ENCODE measurements at regions not wholly inside any gene's neighbourhood (a gene's known extent, or its start where the extent isn't known, plus 50 kb on each side); places are given as distances from the start of the nearest gene placed in this dataset.

DNA sequence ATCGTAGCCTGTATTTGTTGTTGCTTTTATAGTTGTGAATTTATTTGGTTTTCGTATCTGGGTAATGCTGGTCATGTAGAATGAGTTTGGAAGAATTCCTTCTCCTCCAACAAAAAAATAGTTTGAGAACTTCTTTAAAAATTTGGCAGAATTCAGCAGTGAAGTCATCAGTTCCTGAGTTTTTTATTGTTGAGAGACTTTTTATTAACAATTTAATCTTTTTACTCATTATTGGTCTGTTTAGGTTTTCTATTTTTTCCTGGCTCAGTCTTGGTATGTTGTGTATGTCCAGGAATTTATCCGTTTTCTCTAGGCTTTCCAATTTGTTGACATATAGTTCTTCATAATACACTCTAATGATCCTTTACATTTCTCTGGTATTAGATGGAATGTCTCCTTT, 1613.3 kb upstream of the PIK3C3 start (continued):
- TF ChIP-seq, protein P1, sequence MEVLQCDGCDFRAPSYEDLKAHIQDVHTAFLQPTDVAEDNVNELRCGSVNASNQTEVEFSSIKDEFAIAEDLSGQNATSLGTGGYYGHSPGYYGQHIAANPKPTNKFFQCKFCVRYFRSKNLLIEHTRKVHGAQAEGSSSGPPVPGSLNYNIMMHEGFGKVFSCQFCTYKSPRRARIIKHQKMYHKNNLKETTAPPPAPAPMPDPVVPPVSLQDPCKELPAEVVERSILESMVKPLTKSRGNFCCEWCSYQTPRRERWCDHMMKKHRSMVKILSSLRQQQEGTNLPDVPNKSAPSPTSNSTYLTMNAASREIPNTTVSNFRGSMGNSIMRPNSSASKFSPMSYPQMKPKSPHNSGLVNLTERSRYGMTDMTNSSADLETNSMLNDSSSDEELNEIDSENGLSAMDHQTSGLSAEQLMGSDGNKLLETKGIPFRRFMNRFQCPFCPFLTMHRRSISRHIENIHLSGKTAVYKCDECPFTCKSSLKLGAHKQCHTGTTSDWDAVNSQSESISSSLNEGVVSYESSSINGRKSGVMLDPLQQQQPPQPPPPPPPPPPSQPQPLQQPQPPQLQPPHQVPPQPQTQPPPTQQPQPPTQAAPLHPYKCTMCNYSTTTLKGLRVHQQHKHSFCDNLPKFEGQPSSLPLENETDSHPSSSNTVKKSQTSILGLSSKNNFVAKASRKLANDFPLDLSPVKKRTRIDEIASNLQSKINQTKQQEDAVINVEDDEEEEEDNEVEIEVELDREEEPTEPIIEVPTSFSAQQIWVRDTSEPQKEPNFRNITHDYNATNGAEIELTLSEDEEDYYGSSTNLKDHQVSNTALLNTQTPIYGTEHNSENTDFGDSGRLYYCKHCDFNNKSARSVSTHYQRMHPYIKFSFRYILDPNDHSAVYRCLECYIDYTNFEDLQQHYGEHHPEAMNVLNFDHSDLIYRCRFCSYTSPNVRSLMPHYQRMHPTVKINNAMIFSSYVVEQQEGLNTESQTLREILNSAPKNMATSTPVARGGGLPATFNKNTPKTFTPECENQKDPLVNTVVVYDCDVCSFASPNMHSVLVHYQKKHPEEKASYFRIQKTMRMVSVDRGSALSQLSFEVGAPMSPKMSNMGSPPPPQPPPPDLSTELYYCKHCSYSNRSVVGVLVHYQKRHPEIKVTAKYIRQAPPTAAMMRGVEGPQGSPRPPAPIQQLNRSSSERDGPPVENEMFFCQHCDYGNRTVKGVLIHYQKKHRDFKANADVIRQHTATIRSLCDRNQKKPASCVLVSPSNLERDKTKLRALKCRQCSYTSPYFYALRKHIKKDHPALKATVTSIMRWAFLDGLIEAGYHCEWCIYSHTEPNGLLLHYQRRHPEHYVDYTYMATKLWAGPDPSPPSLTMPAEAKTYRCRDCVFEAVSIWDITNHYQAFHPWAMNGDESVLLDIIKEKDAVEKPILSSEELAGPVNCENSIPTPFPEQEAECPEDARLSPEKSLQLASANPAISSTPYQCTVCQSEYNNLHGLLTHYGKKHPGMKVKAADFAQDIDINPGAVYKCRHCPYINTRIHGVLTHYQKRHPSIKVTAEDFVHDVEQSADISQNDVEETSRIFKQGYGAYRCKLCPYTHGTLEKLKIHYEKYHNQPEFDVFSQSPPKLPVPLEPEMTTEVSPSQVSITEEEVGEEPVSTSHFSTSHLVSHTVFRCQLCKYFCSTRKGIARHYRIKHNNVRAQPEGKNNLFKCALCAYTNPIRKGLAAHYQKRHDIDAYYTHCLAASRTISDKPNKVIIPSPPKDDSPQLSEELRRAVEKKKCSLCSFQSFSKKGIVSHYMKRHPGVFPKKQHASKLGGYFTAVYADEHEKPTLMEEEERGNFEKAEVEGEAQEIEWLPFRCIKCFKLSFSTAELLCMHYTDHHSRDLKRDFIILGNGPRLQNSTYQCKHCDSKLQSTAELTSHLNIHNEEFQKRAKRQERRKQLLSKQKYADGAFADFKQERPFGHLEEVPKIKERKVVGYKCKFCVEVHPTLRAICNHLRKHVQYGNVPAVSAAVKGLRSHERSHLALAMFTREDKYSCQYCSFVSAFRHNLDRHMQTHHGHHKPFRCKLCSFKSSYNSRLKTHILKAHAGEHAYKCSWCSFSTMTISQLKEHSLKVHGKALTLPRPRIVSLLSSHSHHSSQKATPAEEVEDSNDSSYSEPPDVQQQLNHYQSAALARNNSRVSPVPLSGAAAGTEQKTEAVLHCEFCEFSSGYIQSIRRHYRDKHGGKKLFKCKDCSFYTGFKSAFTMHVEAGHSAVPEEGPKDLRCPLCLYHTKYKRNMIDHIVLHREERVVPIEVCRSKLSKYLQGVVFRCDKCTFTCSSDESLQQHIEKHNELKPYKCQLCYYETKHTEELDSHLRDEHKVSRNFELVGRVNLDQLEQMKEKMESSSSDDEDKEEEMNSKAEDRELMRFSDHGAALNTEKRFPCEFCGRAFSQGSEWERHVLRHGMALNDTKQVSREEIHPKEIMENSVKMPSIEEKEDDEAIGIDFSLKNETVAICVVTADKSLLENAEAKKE (CRISPR knock-in tag; IDR thresholded peaks at IDR 0.05): no peak
- TF ChIP-seq, protein P2, sequence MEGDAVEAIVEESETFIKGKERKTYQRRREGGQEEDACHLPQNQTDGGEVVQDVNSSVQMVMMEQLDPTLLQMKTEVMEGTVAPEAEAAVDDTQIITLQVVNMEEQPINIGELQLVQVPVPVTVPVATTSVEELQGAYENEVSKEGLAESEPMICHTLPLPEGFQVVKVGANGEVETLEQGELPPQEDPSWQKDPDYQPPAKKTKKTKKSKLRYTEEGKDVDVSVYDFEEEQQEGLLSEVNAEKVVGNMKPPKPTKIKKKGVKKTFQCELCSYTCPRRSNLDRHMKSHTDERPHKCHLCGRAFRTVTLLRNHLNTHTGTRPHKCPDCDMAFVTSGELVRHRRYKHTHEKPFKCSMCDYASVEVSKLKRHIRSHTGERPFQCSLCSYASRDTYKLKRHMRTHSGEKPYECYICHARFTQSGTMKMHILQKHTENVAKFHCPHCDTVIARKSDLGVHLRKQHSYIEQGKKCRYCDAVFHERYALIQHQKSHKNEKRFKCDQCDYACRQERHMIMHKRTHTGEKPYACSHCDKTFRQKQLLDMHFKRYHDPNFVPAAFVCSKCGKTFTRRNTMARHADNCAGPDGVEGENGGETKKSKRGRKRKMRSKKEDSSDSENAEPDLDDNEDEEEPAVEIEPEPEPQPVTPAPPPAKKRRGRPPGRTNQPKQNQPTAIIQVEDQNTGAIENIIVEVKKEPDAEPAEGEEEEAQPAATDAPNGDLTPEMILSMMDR (conservative IDR thresholded peaks at IDR 0.05; ENCODE audit: low read depth in 2 of 2): no peak
- TF ChIP-seq ZNF114 (CRISPR knock-in tag; IDR thresholded peaks at IDR 0.05) (no peak), ZNF331 (CRISPR knock-in tag; IDR thresholded peaks at IDR 0.05; ENCODE audit: low read depth) (no peak), NANOG (IDR thresholded peaks at IDR 0.05; ENCODE audit: borderline replicate concordance) (no peak), POLR2AphosphoS5 (IDR thresholded peaks at IDR 0.05; ENCODE audit: low read depth) (no peak), STAT1 (IDR thresholded peaks at IDR 0.05; ENCODE audit: unreplicated experiment) (no peak)
- TF ChIP-seq, protein P3, sequence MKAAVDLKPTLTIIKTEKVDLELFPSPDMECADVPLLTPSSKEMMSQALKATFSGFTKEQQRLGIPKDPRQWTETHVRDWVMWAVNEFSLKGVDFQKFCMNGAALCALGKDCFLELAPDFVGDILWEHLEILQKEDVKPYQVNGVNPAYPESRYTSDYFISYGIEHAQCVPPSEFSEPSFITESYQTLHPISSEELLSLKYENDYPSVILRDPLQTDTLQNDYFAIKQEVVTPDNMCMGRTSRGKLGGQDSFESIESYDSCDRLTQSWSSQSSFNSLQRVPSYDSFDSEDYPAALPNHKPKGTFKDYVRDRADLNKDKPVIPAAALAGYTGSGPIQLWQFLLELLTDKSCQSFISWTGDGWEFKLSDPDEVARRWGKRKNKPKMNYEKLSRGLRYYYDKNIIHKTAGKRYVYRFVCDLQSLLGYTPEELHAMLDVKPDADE (IDR thresholded peaks at IDR 0.05): no peak

Data from GM23338 (cell line).